SU-DHL-6 (cell line): ENCODE measurements at regions not wholly inside any gene's neighbourhood (a gene's known extent, or its start where the extent isn't known, plus 50 kb on each side); places are given as distances from the start of the nearest gene placed in this dataset.

Experiments
- H2AFZ ChIP-seq: fragments of 200-600 bp; sonication (generic); 2 replicates; pipeline ENCODE4 v1.6.1; 2014; ENCODE audit warnings: low read depth, mild to moderate bottlenecking, moderate library complexity, mixed read lengths, antibody characterized with exemption, low read length; ENCODE audit not compliant: severe bottlenecking
- H3F3A ChIP-seq: fragments of 200-600 bp; shearing (Covaris generic); 2 replicates; pipeline ENCODE4 v1.6.0; 2016; ENCODE audit warnings: antibody characterized with exemption, mild to moderate bottlenecking; ENCODE audit not compliant: insufficient read depth
- H3K27ac ChIP-seq: fragments of 200-600 bp; sonication (generic); 2 replicates; pipeline ENCODE4 v1.5.1; 2016; ENCODE audit warnings: low read depth, mild to moderate bottlenecking, low read length, moderate library complexity, mixed read lengths
- H3K27me3 ChIP-seq: fragments of 200-600 bp; sonication (generic), shearing (Covaris generic); 2 replicates; pipeline ENCODE4 v1.6.0; 2014; ENCODE audit warnings: mild to moderate bottlenecking, low read length
- H3K36me3 ChIP-seq: fragments of 200-600 bp; sonication (generic); 2 replicates; pipeline ENCODE4 v1.6.1; 2014; ENCODE audit warnings: mild to moderate bottlenecking, low read length, mixed read lengths
- H3K4me2 ChIP-seq: fragments of 300-600, 200-600 bp; shearing (Covaris generic), sonication (generic); 2 replicates; pipeline ENCODE4 v1.6.0; 2014; ENCODE audit warnings: low read length, low read depth, mild to moderate bottlenecking; ENCODE audit not compliant: poor library complexity, severe bottlenecking
- H3K4me3 ChIP-seq: fragments of 200-600 bp; sonication (generic); 2 replicates; pipeline ENCODE4 v1.5.1; 2014; ENCODE audit warnings: antibody characterized with exemption, low read length, mild to moderate bottlenecking, mixed read lengths; ENCODE audit not compliant: insufficient read depth, poor library complexity, severe bottlenecking
- H3K79me2 ChIP-seq: fragments of 200-600 bp; sonication (generic); 2 replicates; pipeline ENCODE4 v1.6.1; 2014; ENCODE audit warnings: mild to moderate bottlenecking, low read length, moderate library complexity; ENCODE audit not compliant: insufficient read depth
- H3K9ac ChIP-seq: fragments of 200-600 bp; sonication (generic); 2 replicates; pipeline ENCODE4 v1.7.0; 2014; ENCODE audit warnings: mild to moderate bottlenecking, low read length
- H3K9me2 ChIP-seq: fragments of 200-600 bp; sonication (generic); replicated peaks from 2 replicates; pipeline ENCODE4 v1.6.1; 2014; ENCODE audit warnings: low read length; ENCODE audit not compliant: insufficient read depth
- H3K9me3 ChIP-seq: fragments of 200-600 bp; sonication (generic); 2 replicates; pipeline ENCODE4 v1.6.1; 2014; ENCODE audit warnings: low read length, mixed read lengths; ENCODE audit not compliant: insufficient read depth
- H4K20me1 ChIP-seq: fragments of 200-600 bp; sonication (generic); 2 replicates; pipeline ENCODE4 v1.6.1; 2014; ENCODE audit warnings: low read depth, mild to moderate bottlenecking, antibody characterized with exemption, low read length, moderate library complexity, mixed read lengths
- EZH2phosphoT487 ChIP-seq: fragments of 200-600 bp; sonication (generic), shearing (Covaris generic); conservative IDR thresholded peaks from 2 replicates; pipeline ENCODE4 v1.6.1; 2018; ENCODE audit warnings: mild to moderate bottlenecking, antibody characterized with exemption, low read length, moderate library complexity, mixed read lengths
- TF ChIP-seq, protein P1 (sequence below): fragments of 200-600 bp; sonication (generic); IDR thresholded peaks from one replicate; pipeline ENCODE4 v1.5.1; 2017; ENCODE audit warnings: antibody characterized with exemption, mild to moderate bottlenecking, low read length, moderate library complexity; ENCODE audit not compliant: insufficient read depth, poor library complexity, severe bottlenecking

DNA sequence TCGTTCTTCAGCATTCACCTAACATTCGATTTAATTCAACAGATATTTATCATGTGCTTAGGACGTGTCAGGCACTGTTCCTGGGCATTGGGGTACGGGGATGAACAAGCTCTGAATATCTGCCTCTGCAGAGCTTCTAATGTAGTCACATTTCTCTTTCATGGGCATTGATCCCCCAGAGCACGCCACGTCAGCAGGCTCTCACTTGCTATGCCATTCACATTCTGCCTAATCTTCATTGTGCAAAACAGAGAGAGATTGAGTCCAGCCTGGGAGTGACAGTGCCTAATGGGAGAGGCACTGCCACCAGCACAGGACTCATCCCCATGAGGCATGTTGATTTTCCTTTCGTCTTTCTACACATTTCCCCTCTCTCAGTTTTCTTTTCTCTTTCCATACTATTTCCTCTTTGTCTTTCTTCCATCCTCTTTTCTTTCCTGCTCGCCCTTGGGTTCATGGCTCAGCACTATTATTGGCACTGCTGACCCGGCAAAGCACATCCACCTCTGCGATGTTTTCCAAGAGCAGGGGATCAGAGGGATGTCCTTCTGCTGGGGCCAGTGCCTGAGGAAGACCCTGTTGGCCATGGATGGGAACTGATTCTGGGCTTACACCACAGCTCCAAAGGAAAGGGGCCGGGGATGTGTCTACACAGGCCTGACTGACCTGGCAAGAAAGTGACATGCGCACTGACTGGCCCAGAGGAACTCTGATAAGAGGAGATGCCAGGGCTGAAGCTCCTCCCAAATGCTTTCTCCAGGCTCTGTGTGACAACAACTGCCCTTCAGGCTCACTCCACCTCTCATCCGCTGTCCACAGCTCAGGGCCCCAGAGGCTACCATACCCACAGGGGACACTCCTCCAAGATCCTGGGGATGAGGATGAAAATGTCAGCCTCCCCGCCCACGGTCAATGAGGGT is 195.9 kb downstream of the TOMM20 start:
- Histone ChIP-seq H3K4me2 (no peak overlapping the region), H3K27ac (no peak overlapping the region), H3K36me3 (no peaks in the 10 kb centered on the region), H4K20me1 (no peaks in the 10 kb centered on the region), H3K4me3 (no peak overlapping the region), H2AFZ (no peak overlapping the region), H3F3A (no peaks in the 10 kb centered on the region), H3K9me3 (no peaks in the 10 kb centered on the region), H3K27me3 (no peaks in the 10 kb centered on the region), H3K9ac (no peak overlapping the region), H3K9me2 (no peaks in the 10 kb centered on the region), H3K79me2 (no peaks in the 10 kb centered on the region)
- TF ChIP-seq, protein P1, sequence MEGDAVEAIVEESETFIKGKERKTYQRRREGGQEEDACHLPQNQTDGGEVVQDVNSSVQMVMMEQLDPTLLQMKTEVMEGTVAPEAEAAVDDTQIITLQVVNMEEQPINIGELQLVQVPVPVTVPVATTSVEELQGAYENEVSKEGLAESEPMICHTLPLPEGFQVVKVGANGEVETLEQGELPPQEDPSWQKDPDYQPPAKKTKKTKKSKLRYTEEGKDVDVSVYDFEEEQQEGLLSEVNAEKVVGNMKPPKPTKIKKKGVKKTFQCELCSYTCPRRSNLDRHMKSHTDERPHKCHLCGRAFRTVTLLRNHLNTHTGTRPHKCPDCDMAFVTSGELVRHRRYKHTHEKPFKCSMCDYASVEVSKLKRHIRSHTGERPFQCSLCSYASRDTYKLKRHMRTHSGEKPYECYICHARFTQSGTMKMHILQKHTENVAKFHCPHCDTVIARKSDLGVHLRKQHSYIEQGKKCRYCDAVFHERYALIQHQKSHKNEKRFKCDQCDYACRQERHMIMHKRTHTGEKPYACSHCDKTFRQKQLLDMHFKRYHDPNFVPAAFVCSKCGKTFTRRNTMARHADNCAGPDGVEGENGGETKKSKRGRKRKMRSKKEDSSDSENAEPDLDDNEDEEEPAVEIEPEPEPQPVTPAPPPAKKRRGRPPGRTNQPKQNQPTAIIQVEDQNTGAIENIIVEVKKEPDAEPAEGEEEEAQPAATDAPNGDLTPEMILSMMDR: no peak
- TF ChIP-seq EZH2phosphoT487: no peak

DNA sequence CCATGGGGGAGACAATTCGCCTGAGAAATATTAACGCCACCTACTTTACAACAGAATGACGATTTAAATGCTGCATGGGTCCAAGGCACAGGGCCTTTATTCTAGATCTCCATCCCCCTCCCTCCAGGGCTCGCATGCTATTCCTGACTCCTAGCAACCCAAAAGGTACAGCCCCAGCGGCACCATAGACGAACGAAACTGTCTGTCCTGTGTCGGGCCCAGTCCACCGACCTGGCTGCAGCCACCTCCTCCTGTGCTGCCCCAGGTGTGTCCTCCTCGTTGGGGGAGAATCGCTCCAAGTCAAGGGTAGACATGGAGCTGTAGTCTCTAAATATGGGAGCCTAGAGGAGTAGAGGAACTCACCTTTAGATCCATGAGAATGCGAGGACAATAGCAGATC is 196.5 kb downstream of the TOMM20 start:
- Histone ChIP-seq H3K4me3 (no peak overlapping the region), H3K27ac (no peak overlapping the region), H3F3A (no peaks in the 10 kb centered on the region), H3K4me2 (no peak overlapping the region), H3K36me3 (no peaks in the 10 kb centered on the region), H2AFZ (no peak overlapping the region), H3K27me3 (no peaks in the 10 kb centered on the region), H3K79me2 (no peaks in the 10 kb centered on the region), H3K9me2 (no peaks in the 10 kb centered on the region), H3K9me3 (no peaks in the 10 kb centered on the region), H3K9ac (no peak overlapping the region), H4K20me1 (no peaks in the 10 kb centered on the region)
- no peak for TF ChIP-seq EZH2phosphoT487
- TF ChIP-seq, protein P1: no peak

DNA sequence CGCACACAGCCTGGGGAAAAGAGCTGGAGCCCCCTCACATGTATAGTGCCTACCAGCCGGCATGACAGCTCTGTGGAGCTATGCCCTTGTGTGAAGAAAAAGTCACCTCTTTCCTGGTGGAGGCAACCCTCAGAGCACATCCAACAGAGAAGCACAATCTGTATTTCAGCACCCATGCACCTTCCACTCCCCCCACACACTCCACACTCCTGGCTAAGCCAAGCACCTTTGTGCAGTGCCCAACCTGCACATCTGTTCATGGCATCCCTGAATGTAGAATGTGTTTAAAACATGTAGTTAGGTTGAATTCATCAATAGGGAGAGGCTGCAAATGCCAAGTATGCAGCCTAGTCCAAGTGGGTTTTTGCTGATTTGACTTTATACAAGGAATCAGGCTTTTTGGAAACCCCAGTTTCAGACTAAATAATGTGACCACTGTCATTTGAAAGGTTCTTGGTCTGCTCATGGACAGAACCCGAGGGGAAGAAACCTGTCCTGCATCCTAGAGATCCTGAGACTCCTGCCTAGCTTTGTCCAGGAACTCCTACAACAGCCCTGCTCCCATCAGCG is 197.1 kb downstream of the TOMM20 start:
- Histone ChIP-seq H3K4me2 (no peak overlapping the region), H3K9ac (no peak overlapping the region), H3F3A (no peaks in the 10 kb centered on the region), H3K79me2 (no peaks in the 10 kb centered on the region), H3K27me3 (no peaks in the 10 kb centered on the region), H3K36me3 (no peaks in the 10 kb centered on the region), H3K27ac (no peak overlapping the region), H3K9me2 (no peaks in the 10 kb centered on the region), H3K9me3 (no peaks in the 10 kb centered on the region), H3K4me3 (no peak overlapping the region), H2AFZ (no peak overlapping the region), H4K20me1 (no peaks in the 10 kb centered on the region)
- TF ChIP-seq, protein P1: no peak
- no peak for TF ChIP-seq EZH2phosphoT487
